Neural cell (in vitro differentiated cells): ENCODE measurements at regions not wholly inside any gene's neighbourhood (a gene's known extent, or its start where the extent isn't known, plus 50 kb on each side); places are given as distances from the start of the nearest gene placed in this dataset.

Experiments
- CTCF ChIP-seq: fragments of 450-650 bp; IDR thresholded peaks from 2 replicates; pipeline ENCODE4 v1.5.1; 2014; ENCODE audit warnings: antibody characterized with exemption, mild to moderate bottlenecking, moderate library complexity; ENCODE audit not compliant: poor library complexity, severe bottlenecking
- EP300 ChIP-seq: fragments of 450-650 bp; conservative IDR thresholded peaks from 2 replicates; pipeline ENCODE4 v1.6.1; 2014; ENCODE audit warnings: antibody characterized with exemption, mild to moderate bottlenecking, moderate library complexity; ENCODE audit not compliant: poor library complexity, severe bottlenecking
- EZH2 ChIP-seq: fragments of 200-600, 300-800 bp; shearing (Covaris generic), sonication (generic); IDR thresholded peaks from 2 replicates; pipeline ENCODE4 v1.6.1; 2014; ENCODE audit warnings: antibody characterized with exemption, low read length, borderline replicate concordance, mild to moderate bottlenecking; ENCODE audit not compliant: insufficient read depth, poor library complexity, severe bottlenecking
- MXI1 ChIP-seq: fragments of 450-650 bp; conservative IDR thresholded peaks from 2 replicates; pipeline ENCODE4 v1.6.1; 2014; ENCODE audit warnings: antibody characterized with exemption, mild to moderate bottlenecking; ENCODE audit not compliant: poor library complexity, severe bottlenecking
- POLR2AphosphoS5 ChIP-seq: IDR thresholded peaks from 2 replicates; pipeline ENCODE4 v1.6.1; 2012
- RAD21 ChIP-seq: fragments of 450-650 bp; conservative IDR thresholded peaks from 2 replicates; pipeline ENCODE4 v1.6.1; 2014; ENCODE audit warnings: antibody characterized with exemption, mild to moderate bottlenecking, moderate library complexity
- REST ChIP-seq: IDR thresholded peaks from 2 replicates; pipeline ENCODE4 v1.6.1; 2012; ENCODE audit warnings: borderline replicate concordance
- SMC3 ChIP-seq: fragments of 450-650 bp; conservative IDR thresholded peaks from 2 replicates; pipeline ENCODE4 v1.6.1; 2014; ENCODE audit warnings: antibody characterized with exemption, mild to moderate bottlenecking, moderate library complexity; ENCODE audit not compliant: poor library complexity
- TAF1 ChIP-seq: IDR thresholded peaks from 2 replicates; pipeline ENCODE4 v1.6.1; 2012; ENCODE audit warnings: low read depth

- no peak for TF ChIP-seq CTCF
- TF ChIP-seq RAD21, result no peak
- TF ChIP-seq POLR2AphosphoS5, result no peak
- no peak for TF ChIP-seq EZH2
- TF ChIP-seq EP300, result no peak
- TF ChIP-seq SMC3, result no peak
- no peak for TF ChIP-seq REST
- TF ChIP-seq TAF1, result no peak
- no peak for TF ChIP-seq MXI1
These were observed 227.4 kb upstream of the PWP1 start for GRCh38 chr12:107458163-107458562.
